HG03432 (cell line): ENCODE measurements at regions not wholly inside any gene's neighbourhood (a gene's known extent, or its start where the extent isn't known, plus 50 kb on each side); places are given as distances from the start of the nearest gene placed in this dataset.
"Not testable (repeated sequence)": the region's sequence is repeated elsewhere in the genome, so short reads cannot be mapped to it uniquely, and the experiment has no call there.

Source experiments
- ATAC-seq: cut with Tn5 transposase; IDR thresholded peaks from one replicate; pipeline ENCODE4 v1.9.1; 2021; ENCODE audit warnings: mild to moderate bottlenecking, moderate library complexity; ENCODE audit not compliant: unreplicated experiment

- ATAC-seq, result no peak
Measured at GRCh38 chr6:169985121-169986015, 233.9 kb downstream of the ERMARD start.

- no peak for ATAC-seq
Measured at GRCh38 chr6:169984181-169985120, 233.0 kb downstream of the ERMARD start.

GRCh38 chr6:169983651-169984050 lies 232.2 kb downstream of the ERMARD start:
- ATAC-seq, result no peak

- no peak for ATAC-seq
Measured at GRCh38 chr6:169982461-169983386, 231.3 kb downstream of the ERMARD start.

- no peak for ATAC-seq
Measured at GRCh38 chr6:169981969-169982368, 230.5 kb downstream of the ERMARD start.

- no peak for ATAC-seq
Measured at GRCh38 chr6:169981568-169981967, 230.1 kb downstream of the ERMARD start.

GRCh38 chr6:169980826-169981450 lies 229.5 kb downstream of the ERMARD start:
- no peak for ATAC-seq

GRCh38 chr6:169979873-169980432 lies 228.5 kb downstream of the ERMARD start:
- no peak for ATAC-seq

- ATAC-seq, result no peak
Measured at GRCh38 chr6:169978615-169979161, 227.3 kb downstream of the ERMARD start.

GRCh38 chr6:169977434-169978265 lies 226.2 kb downstream of the ERMARD start:
- no peak for ATAC-seq

GRCh38 chr6:169976301-169977081 lies 225.1 kb downstream of the ERMARD start:
- no peak for ATAC-seq

GRCh38 chr6:169975701-169976100 lies 224.3 kb downstream of the ERMARD start:
- no peak for ATAC-seq

GRCh38 chr6:169975286-169975685 lies 223.9 kb downstream of the ERMARD start:
- ATAC-seq, result no peak

GRCh38 chr6:169974663-169975062 lies 223.2 kb downstream of the ERMARD start:
- ATAC-seq, result no peak

- not testable (repeated sequence) for ATAC-seq
Measured at GRCh38 chr6:169973588-169974467, 222.4 kb downstream of the ERMARD start.

- ATAC-seq, result no peak
Measured at GRCh38 chr6:169972736-169973135, 221.3 kb downstream of the ERMARD start.
